GM21381 (cell line): ENCODE measurements at regions not wholly inside any gene's neighbourhood (a gene's known extent, or its start where the extent isn't known, plus 50 kb on each side); places are given as distances from the start of the nearest gene placed in this dataset.
"Not testable (repeated sequence)": the region's sequence is repeated elsewhere in the genome, so short reads cannot be mapped to it uniquely, and the experiment has no call there.

Experiments used
- ATAC-seq: cut with Tn5 transposase; IDR thresholded peaks from one replicate; pipeline ENCODE4 v1.9.1; 2021; ENCODE audit warnings: mild to moderate bottlenecking, moderate library complexity; ENCODE audit not compliant: unreplicated experiment

DNA sequence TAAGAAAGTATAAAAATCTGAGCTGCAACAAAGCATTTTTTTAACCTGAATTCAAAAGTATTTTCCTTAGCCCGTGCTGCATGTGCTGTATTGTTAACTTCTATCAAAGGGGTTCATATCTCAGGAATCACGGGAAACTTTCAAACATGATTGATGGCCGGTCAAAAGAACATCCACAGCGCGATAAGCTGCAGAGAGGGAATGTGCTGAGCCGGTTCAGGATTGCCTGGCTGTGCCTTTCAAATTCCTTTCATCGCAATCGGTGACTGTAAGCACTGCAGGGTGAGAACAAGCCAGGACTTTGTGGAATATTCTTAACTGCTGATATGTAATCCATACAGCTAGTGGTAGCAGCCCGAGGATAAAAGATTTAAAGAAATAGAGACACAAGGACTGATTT lies 210.9 kb upstream of the NOCT start:
- no peak for ATAC-seq

DNA sequence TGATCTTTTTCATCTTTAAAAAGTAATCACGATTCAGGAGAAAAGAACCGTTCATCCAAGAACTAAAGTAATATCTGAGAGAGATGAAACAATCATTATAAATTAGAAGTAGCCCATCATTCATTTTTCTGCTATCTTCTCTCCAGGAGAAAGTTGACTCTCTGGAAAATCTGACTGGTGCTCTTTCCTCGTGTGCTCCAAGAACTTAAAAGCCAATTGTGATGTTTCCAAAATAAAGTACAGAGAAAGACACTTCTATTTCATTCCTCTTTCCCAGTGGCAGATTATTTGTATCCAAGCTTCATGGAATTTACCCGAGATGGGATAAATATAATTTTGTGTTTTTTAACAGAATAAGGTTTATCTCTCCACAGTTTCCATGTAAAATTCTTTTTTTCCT lies 212.5 kb upstream of the NOCT start:
- ATAC-seq, result no peak

GRCh38 chr4:138802499-138802898 lies 213.1 kb upstream of the NOCT start:
- no peak for ATAC-seq

DNA sequence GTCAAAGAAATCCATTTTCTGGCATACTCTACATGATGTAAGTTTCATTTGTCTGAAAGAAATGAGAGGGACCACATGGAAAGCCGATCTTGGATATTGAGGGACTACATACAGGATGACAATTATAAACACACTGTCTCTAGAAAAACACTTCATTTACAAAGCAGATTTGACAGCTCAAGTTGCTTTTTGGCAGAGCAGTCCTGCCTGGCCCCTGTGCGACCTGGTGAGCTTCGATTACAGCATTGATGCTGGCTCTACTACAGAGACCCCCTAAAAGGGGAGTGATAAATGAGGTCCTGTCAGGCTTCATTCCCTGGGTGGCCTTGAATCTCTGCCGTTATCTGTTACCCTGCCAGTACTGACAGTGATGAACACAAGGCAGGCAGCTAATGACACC lies 215.2 kb upstream of the NOCT start:
- ATAC-seq, result no peak

DNA sequence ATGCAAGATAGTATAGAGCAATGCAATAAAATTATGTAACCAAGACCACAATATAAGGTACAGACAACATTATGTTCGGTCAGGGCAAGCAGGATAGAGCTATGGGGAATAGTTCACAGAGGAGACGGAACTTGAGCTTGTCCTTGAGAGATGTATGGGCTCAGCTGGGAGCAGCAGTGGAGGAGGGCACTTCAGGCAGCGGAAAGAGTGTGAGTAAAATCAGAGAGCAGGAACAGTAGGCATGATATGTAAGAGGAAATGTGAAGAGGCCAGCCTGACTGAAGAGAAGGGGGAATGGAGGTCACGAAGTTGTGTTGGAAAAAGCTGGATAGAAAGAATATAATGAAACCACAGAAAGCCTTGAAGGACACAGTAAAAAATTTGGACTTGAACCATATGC lies 217.2 kb upstream of the NOCT start:
- ATAC-seq, result no peak

DNA sequence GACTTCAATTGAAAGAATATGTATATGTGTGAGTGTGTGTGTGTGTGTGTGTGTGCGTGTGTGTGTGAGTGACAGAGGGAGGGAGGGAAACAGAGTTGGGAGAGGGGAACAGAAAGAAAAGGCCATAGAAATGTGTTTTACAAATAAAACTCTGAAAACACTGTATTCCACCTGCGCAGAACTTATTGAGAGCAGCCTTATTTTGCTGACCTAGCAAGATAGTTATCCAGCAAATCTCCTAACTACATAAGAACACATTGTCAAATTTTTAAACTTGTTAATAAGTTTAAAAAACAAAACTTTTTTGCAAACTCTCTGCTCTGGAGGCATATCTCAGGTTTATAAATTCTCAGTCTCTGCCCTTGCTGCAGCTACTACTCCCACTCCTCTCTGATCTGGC lies 217.9 kb upstream of the NOCT start:
- no peak for ATAC-seq

GRCh38 chr4:138796761-138797160 lies 218.8 kb upstream of the NOCT start:
- ATAC-seq, result no peak

- ATAC-seq, result no peak
Observed at GRCh38 chr4:138790706-138791340, 224.8 kb upstream of the NOCT start.

DNA sequence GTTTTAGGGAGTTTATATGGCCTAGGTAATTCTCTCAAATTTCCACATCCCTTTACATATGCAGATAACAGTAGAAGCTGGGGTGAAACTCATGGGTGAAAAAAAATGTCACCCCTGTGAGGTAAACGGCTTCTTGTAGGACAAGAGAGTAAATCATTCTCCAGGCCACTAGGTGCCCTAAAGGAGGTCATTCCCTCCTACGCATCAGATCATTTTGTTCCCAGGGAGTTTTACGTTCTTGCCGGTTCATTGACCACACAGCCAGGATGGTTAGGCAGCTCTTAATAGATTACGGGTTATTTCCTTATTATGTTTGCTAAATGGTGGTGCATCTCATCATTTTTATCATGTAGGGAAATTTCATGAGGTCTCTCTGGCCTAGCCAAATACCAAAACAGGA lies 225.8 kb upstream of the NOCT start:
- no peak for ATAC-seq

DNA sequence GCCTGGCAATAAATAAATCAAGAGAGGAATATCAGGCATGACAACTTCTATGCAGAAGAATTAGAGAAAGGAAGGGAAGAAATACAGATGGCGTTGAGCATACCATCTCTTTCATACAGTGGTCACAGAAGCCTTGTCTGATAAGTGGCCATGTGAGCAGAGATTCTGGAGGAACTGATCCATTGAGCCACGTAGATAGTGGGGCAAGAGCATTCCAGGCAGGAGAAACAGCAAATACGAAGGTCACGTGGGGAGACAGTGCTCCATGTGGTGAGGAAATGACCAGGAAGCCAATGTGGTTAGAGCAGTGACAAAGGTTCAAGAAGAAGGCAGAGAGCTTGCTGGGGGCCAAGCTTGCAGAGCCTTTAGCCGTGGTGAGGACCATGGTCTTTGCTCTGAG lies 226.7 kb upstream of the NOCT start:
- no peak for ATAC-seq

GRCh38 chr4:138788267-138788790 lies 227.3 kb upstream of the NOCT start:
- ATAC-seq, result no peak

GRCh38 chr4:138779761-138780160 lies 235.8 kb upstream of the NOCT start:
- not testable (repeated sequence) for ATAC-seq

- ATAC-seq, result no peak
Observed at GRCh38 chr4:138775890-138776289, 239.7 kb upstream of the NOCT start.

DNA sequence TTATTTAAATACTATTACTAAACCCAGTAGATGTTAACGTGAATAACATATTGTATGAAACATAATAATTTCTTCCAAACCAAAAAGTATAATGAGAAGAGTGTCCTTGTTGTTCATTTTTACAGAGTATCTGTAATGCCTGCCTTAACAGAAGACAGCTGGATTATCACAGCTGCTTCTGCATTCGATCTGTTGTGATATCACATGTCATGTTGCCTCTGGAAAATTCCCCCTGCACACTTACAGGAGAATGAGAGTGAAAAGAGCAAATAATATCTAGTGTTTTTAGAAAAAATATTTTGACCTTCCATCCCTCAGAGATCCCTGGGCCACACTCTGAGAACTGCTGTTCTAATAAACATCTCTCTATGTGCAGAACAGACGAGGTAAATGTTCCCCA lies 240.1 kb upstream of the NOCT start:
- ATAC-seq, result no peak

DNA sequence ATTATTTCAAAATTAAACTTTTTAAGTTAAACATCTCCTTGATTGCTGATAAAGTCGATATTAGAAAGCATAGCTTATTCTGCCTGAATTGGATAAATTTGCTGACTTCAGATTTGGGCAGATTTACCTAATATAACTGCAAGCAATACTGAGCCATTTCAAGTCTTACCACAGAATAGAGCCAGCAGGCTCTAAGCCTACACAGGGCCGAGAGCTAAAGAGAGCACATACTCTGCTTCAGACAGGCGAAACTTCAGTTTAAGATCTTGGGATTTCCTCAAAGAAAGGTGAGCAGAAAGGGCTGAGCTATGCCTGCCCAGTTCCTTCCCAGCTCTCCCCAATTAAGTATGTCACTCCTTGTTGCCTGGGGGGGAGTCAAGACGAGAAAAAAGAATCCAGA lies 240.6 kb upstream of the NOCT start:
- no peak for ATAC-seq

GRCh38 chr4:138774125-138774524 lies 241.5 kb upstream of the NOCT start:
- not testable (repeated sequence) for ATAC-seq

DNA sequence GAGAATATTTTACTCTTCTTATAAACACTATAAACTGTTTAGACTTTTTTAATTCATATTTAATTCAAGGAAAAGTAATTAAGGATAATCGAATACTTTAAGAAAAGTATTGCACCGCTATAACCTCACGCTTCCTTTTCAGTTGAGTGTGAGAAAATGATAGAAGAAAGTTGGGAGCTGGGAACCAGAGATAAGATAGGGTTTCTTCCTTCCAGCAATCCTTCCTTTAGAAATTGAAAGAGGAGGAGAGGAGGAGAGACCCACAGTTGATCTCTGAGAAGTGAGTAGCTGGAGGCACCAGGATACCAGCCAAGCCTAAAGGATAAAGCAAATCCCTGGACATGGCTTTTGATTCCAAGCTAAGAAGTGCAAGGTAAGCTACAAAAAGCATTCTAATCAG lies 242.3 kb upstream of the NOCT start:
- ATAC-seq, result no peak

GRCh38 chr4:138772366-138772765 lies 243.2 kb upstream of the NOCT start:
- no peak for ATAC-seq

DNA sequence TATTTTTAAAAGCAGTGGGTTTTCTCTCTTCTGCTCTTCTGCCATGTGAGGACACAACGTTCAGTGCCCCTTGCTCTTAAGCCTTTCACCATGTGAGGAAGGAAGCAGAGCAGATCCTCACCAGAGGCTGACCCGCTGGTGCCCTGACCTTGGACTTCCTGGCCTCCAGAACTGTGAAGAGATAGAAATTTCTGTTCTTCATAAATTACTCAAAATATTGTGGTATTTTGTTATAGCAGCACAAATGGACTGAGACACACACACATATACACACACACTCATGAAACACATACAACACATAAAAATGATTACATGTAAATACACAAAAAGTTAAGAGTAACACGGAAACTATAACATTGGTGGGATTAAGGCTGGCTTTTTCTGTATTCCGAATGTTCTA lies 244.8 kb upstream of the NOCT start:
- ATAC-seq, result no peak

- ATAC-seq, result no peak
Observed at GRCh38 chr4:138766332-138766731, 249.2 kb upstream of the NOCT start.

DNA sequence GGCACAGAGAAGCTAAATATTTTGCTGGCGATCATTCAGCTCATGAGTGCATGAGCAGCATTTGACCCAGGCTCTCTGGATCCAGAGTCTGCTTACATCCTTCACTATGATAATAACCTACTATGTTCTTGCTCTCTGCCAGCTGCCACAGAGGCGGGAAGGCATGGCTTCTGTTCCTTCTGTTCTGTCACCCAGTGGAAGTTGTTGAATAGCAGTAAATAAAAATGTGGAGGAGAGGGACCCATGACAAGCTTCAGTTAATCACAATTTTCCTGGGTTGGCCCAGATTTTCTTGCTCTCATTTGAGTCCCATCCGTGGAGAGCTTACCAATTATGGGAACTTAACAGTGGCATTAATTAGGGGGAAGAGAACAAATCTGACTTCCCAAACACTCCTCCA lies 250.1 kb upstream of the NOCT start:
- ATAC-seq, result no peak

DNA sequence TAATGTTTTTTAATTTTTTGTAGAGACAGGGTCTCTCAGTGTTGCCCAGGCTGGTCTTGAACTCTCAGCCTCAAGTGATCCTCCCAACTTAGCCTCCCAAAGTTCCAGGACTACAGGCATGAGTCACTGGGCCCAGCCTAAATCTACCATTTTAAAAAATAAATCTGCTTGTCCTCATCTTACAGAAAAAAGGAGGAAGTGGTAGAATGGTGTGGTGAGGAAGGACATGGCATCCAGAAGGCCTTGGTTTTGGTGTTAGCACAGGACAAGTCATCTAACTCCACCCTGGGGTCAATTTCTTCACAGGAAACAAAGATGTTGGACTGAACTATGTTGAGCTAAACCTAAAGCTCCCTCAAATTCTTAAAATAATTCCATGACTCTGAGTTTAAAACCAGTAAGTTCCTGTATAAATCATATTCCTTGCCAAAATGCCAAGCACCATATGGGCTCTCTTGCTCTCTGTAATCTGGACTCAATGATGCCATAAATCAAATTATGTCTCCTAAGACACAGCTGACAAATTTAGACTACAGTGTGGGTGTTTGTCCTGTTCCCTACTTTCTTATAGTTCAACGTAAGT lies 253.9 kb upstream of the NOCT start:
- ATAC-seq, result no peak

DNA sequence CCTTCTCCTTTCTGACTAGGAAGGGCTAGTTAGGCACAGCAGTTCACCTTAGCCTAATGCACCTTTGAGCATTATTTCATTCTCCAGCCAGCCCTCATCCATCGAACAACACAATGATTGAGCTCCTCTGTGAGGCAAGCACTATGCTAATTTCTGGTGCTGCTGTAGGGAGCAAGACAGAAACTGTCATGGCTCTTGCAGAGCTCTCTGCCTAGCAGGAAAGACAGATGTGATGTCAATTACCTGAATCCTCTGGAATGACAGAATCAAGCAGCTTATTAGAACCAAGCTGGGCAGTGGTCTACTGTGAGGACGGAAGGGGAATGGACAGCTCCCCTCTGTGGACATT lies 256.1 kb upstream of the NOCT start:
- no peak for ATAC-seq
